T-cell (primary cell): ENCODE measurements at regions not wholly inside any gene's neighbourhood (a gene's known extent, or its start where the extent isn't known, plus 50 kb on each side); places are given as distances from the start of the nearest gene placed in this dataset.
"Not testable (repeated sequence)": the region's sequence is repeated elsewhere in the genome, so short reads cannot be mapped to it uniquely, and the experiment has no call there.

Experiments
- ATAC-seq, 4 experiments: fragments of 200-7000 bp in 3 of 4; fragments of 150-1000 bp in 1 of 4; cut with Tn5 transposase; replicated peaks in 1 of 4; 1 replicate in 3 of 4; 2 replicates in 1 of 4; pipeline ENCODE4 v1.10.0; 2021; ENCODE audit warnings: moderate library complexity in 3 of 4, mild to moderate bottlenecking in 2 of 4, moderate number of reproducible peaks in 1 of 4
- CTCF ChIA-PET, 2 donors: fragments of 300-600 bp; sonication (Branson Sonifier 250); formaldehyde crosslinking; loops; one replicate each; lab custom pipeline; 2022; ENCODE audit warnings: antibody characterized with exemption in 2 of 2; lab: Charles Lee
- POLR2A ChIA-PET, 2 donors: fragments of 300-600 bp; sonication (Branson Sonifier 250); formaldehyde crosslinking; loops; one replicate each; lab custom pipeline; 2022; ENCODE audit warnings: antibody characterized with exemption in 2 of 2; lab: Charles Lee
- DNase-seq, 35 experiments: peaks; one replicate each; pipeline versions ENCODE4 v3.0.0 to v3.0.0-alpha.2; 2013 to 2023
- H3K27ac ChIP-seq: one replicate; pipeline ENCODE4 v1.5.1; 2013; ENCODE audit warnings: low read length
- H3K27me3 ChIP-seq, 2 experiments: replicated peaks in 1 of 2; 1 replicate in 1 of 2; 2 replicates in 1 of 2; pipeline versions ENCODE4 v1.6.1 to v1.7.0; 2013; ENCODE audit warnings: low read length in 1 of 2, mixed read lengths in 1 of 2; ENCODE audit not compliant: control insufficient read depth in 2 of 2, insufficient read depth in 2 of 2; ENCODE audit errors: extremely low read depth in 1 of 2
- H3K36me3 ChIP-seq, 2 donors: 1 replicate in 1 of 2; 2 replicates in 1 of 2; pipeline versions ENCODE4 v1.6.1 to v1.7.0; 2013; ENCODE audit warnings: low read length in 1 of 2; ENCODE audit not compliant: control insufficient read depth in 2 of 2, insufficient read depth in 1 of 2; ENCODE audit errors: extremely low read depth in 1 of 2
- H3K4me1 ChIP-seq, 2 experiments: 1 replicate in 1 of 2; 2 replicates in 1 of 2; pipeline versions ENCODE4 v1.6.1 to v1.7.0; 2013; ENCODE audit warnings: low read length in 2 of 2, mixed read lengths in 1 of 2; ENCODE audit not compliant: insufficient read depth in 2 of 2, control insufficient read depth in 1 of 2; ENCODE audit errors: extremely low read depth in 1 of 2
- H3K4me3 ChIP-seq, 2 donors: 1 replicate in 1 of 2; 2 replicates in 1 of 2; pipeline versions ENCODE4 v1.5.1 to v1.7.0; 2013; ENCODE audit warnings: mild to moderate bottlenecking in 2 of 2, low read length in 1 of 2, moderate library complexity in 1 of 2; ENCODE audit not compliant: control insufficient read depth in 1 of 2; ENCODE audit errors: extremely low read depth in 1 of 2
- H3K9me3 ChIP-seq: 2 replicates; pipeline ENCODE4 v1.7.0; 2013
- H3K27ac Mint-ChIP-seq, 2 donors: one replicate each; pipeline ENCODE4 v1.8.0; 2020 to 2021; ENCODE audit warnings: mild to moderate bottlenecking in 2 of 2, mixed read lengths in 2 of 2
- H3K27me3 Mint-ChIP-seq, 2 donors: one replicate each; pipeline ENCODE4 v1.8.0; 2021 to 2022; ENCODE audit warnings: mixed read lengths in 2 of 2
- H3K36me3 Mint-ChIP-seq: one replicate; pipeline ENCODE4 v1.8.0; 2021; ENCODE audit warnings: mixed read lengths
- H3K4me1 Mint-ChIP-seq, 3 donors: one replicate each; pipeline ENCODE4 v1.8.0; 2020 to 2022; ENCODE audit warnings: mixed read lengths in 3 of 3, mild to moderate bottlenecking in 1 of 3
- H3K4me3 Mint-ChIP-seq, 3 donors: one replicate each; pipeline ENCODE4 v1.8.0; 2020 to 2022; ENCODE audit warnings: mild to moderate bottlenecking in 3 of 3, mixed read lengths in 3 of 3, moderate library complexity in 3 of 3
- H3K9me3 Mint-ChIP-seq, 3 donors: one replicate each; pipeline ENCODE4 v1.8.0; 2020 to 2022; ENCODE audit warnings: mixed read lengths in 3 of 3
- WGBS: methylation state at CpG from one replicate; pipeline ENCODE4 v1.1.5; 2013; ENCODE audit warnings: missing lambda C conversion rate; ENCODE audit not compliant: insufficient coverage; 5-methylcytosine and 5-hydroxymethylcytosine counted together

- H3K4me1 ChIP-seq, H3K36me3 ChIP-seq, DNase-seq, H3K9me3 ChIP-seq, H3K27ac ChIP-seq, H3K4me1 Mint-ChIP-seq, H3K4me3 ChIP-seq, H3K27me3 Mint-ChIP-seq, H3K36me3 Mint-ChIP-seq, CTCF ChIA-PET, H3K27ac Mint-ChIP-seq, H3K4me3 Mint-ChIP-seq, POLR2A ChIA-PET, H3K27me3 ChIP-seq, ATAC-seq: not testable (repeated sequence)
- 40% methylated on average over 2 of the region's 2 CpGs for WGBS
- H3K9me3 Mint-ChIP-seq = peaks cover 9 to 21% (median 19%) of the 10 kb centered on the region in 3 donors
Observed at GRCh38 chr14:37760275-37760674, 164.8 kb downstream of the TTC6 start.

DNA sequence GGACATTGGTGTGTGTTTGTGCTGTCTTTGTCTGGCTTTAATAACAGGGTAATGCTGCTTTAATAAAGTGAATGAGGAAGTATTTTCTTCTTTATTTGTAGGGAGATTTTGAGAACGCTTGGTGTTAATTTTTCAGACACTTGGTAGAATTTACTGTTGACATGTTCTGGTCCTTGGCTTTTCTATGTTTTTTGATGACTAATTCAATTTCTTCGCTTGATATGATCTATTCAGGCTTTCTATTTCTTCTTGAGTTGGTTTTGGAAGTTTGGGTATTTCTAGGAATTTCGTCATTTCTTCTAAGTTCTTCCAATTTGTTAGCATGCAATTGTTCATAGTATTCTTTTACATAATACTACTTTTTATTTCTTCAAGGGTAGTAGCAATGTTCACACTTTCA lies 167.8 kb downstream of the TTC6 start:
- Histone ChIP-seq H3K4me3 (no peak overlapping the region), H3K4me1 (no peaks in the 10 kb centered on the region), H3K36me3 (no peaks in the 10 kb centered on the region), H3K9me3 (no peaks in the 10 kb centered on the region), H3K27me3 (no peaks in the 10 kb centered on the region), H3K27ac (no peak overlapping the region)
- H3K27me3 Mint-ChIP-seq = no peaks in the 10 kb centered on the region
- H3K9me3 Mint-ChIP-seq = peaks cover 16 to 30% (median 23%) of the 10 kb centered on the region in 3 donors
- ChIA-PET CTCF (no interaction called here), POLR2A (no interaction called here)
- DNase-seq = no peak
- no peak overlapping the region for H3K4me3 Mint-ChIP-seq
- no peaks in the 10 kb centered on the region for H3K4me1 Mint-ChIP-seq
- no peak overlapping the region for H3K27ac Mint-ChIP-seq
- no peak for ATAC-seq
- no peaks in the 10 kb centered on the region for H3K36me3 Mint-ChIP-seq
- WGBS = 100% methylated on average over 1 of the region's 3 CpGs

DNA sequence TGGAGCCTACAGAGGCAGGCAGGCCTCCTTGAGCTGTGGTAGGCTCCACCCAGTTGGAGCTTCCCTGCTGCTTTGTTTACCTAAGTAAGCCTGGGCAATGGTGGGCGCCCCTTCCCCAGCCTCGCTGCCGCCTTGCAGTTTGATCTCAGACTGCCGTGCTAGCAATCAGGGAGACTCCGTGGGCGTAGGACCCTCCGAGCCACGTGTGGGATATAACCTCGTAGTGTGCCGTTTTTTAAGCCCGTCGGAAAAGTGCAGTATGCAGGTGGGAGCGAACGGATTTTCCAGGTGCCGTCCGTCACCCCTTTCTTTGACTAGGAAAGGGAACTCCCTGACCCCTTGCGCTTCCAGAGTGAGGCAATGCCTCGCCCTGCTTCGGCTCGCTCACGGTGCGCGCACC lies 176.9 kb downstream of the TTC6 start:
- POLR2A ChIA-PET, H3K36me3 ChIP-seq, H3K27me3 ChIP-seq, H3K27ac Mint-ChIP-seq, H3K4me3 ChIP-seq, H3K4me1 Mint-ChIP-seq, H3K4me1 ChIP-seq, H3K36me3 Mint-ChIP-seq, H3K9me3 ChIP-seq, H3K4me3 Mint-ChIP-seq, H3K27ac ChIP-seq, ATAC-seq, H3K9me3 Mint-ChIP-seq, DNase-seq, CTCF ChIA-PET, H3K27me3 Mint-ChIP-seq: not testable (repeated sequence)
- 81% methylated on average over 23 of the region's 23 CpGs for WGBS

- POLR2A ChIA-PET = no interaction called here
- Histone ChIP-seq H3K27me3 (peaks cover 0 to 3% of the 10 kb centered on the region in 2 experiments), H3K36me3 (no peaks in the 10 kb centered on the region), H3K4me1 (no peaks in the 10 kb centered on the region), H3K4me3 (no peak overlapping the region), H3K27ac (no peak overlapping the region), H3K9me3 (no peaks in the 10 kb centered on the region)
- CTCF ChIA-PET = no interaction called here
- H3K36me3 Mint-ChIP-seq = no peaks in the 10 kb centered on the region
- peaks cover 4 to 23% (median 11%) of the 10 kb centered on the region in 3 donors for H3K9me3 Mint-ChIP-seq
- no peak overlapping the region for H3K4me3 Mint-ChIP-seq
- ATAC-seq = no peak
- H3K27me3 Mint-ChIP-seq = no peaks in the 10 kb centered on the region
- H3K4me1 Mint-ChIP-seq = no peaks in the 10 kb centered on the region
- no peak overlapping the region for H3K27ac Mint-ChIP-seq
- no peak for DNase-seq
- WGBS = 94% methylated on average over 4 of the region's 4 CpGs
Observed at GRCh38 chr14:37776791-37777499, 181.5 kb downstream of the TTC6 start.

DNA sequence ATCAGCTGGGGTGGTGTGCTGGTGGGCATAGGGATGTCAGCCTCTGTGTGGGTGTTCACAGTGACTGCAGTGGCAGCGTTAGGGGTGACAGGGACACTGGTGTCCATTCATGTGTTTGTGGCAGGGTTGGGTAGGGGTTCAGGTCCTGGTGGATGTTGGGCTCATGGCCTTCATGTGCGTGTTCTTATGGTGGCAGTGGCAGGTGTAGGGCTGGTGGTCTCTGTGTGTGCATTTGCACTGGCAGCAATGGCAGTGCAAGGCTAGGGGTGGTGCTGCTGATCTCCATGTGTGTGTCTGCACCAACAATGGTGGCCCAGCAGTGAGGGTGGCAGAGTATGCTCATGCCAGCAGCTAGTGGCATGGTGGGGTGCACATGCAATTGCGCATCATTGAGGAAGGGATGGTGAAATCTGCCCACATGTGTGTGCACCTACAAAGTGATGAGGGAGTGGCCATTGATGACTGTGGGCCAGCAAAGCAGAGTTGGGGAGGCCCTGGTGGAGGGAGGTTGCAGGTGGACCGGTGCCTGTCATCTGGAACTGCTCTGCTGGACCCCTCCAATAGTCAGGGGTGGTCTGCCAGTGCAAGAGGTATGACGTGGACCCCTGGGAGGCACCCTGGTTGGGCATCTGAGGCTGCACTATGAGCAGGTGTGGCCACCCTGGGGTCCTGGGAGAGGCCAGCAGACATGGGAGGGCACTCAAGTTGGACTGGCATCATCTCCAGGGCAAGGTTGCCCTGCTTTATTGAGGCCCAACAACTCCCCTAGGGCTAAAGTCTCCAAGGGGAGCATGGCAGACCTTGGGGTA lies 182.9 kb downstream of the TTC6 start:
- Mint-ChIP-seq H3K27ac (no peak overlapping the region), H3K27me3 (no peaks in the 10 kb centered on the region), H3K4me1 (no peaks in the 10 kb centered on the region), H3K4me3 (no peak overlapping the region), H3K9me3 (peaks cover 4 to 17% (median 11%) of the 10 kb centered on the region in 3 donors), H3K36me3 (no peaks in the 10 kb centered on the region)
- Histone ChIP-seq H3K4me1 (no peaks in the 10 kb centered on the region), H3K9me3 (no peaks in the 10 kb centered on the region), H3K36me3 (no peaks in the 10 kb centered on the region), H3K4me3 (no peak overlapping the region), H3K27ac (no peak overlapping the region), H3K27me3 (peaks cover 0 to 3% of the 10 kb centered on the region in 2 experiments)
- ATAC-seq (no peak), DNase-seq (no peak)
- ChIA-PET POLR2A (no interaction called here), CTCF (interaction anchor here in 1 of 2 donors (0.7 kb wide), 1 partner anchor 1605 kb away, joined by 3 read pairs; no protein-coding TSS in a partner anchor)
- WGBS = 75% methylated on average over 5 of the region's 5 CpGs

- POLR2A ChIA-PET = no interaction called here
- no peaks in the 10 kb centered on the region for H3K4me1 Mint-ChIP-seq
- Histone ChIP-seq H3K4me3 (no peak overlapping the region), H3K27ac (no peak overlapping the region), H3K9me3 (no peaks in the 10 kb centered on the region), H3K4me1 (no peaks in the 10 kb centered on the region), H3K27me3 (peaks cover 0 to 3% of the 10 kb centered on the region in 2 experiments), H3K36me3 (no peaks in the 10 kb centered on the region)
- H3K4me3 Mint-ChIP-seq = no peak overlapping the region
- DNase-seq = no peak
- H3K9me3 Mint-ChIP-seq = peaks cover 7 to 21% (median 9%) of the 10 kb centered on the region in 3 donors
- no peak overlapping the region for H3K27ac Mint-ChIP-seq
- no peaks in the 10 kb centered on the region for H3K36me3 Mint-ChIP-seq
- CTCF ChIA-PET = no interaction called here
- ATAC-seq = no peak
- H3K27me3 Mint-ChIP-seq = no peaks in the 10 kb centered on the region
Observed at GRCh38 chr14:37779480-37779879, 184.1 kb downstream of the TTC6 start.
